Vagina (tissue), 2 donors: ENCODE measurements at regions not wholly inside any gene's neighbourhood (a gene's known extent, or its start where the extent isn't known, plus 50 kb on each side); places are given as distances from the start of the nearest gene placed in this dataset.
"Not testable (repeated sequence)": the region's sequence is repeated elsewhere in the genome, so short reads cannot be mapped to it uniquely, and the experiment has no call there.

Experiments
- POLR2A ChIP-seq, 2 donors: fragments of 450-650 bp; IDR thresholded peaks; one replicate each; pipeline ENCODE4 v1.6.1; 2017; ENCODE audit warnings: antibody characterized with exemption in 2 of 2, mild to moderate bottlenecking in 2 of 2, moderate library complexity in 2 of 2
- TF ChIP-seq, protein P1 (sequence below), 3 experiments: fragments of 450-650 bp in 2 of 3; fragments of 200-600 bp in 1 of 3; sonication (generic) in 1 of 3; IDR thresholded peaks; one replicate each; pipeline ENCODE4 v1.5.1; 2017 to 2019; ENCODE audit warnings: antibody characterized with exemption in 3 of 3, mild to moderate bottlenecking in 2 of 3, moderate library complexity in 2 of 3

GRCh38 chr11:91481875-91482274 lies 742.7 kb upstream of the FAT3 start:
- TF ChIP-seq, protein P1, sequence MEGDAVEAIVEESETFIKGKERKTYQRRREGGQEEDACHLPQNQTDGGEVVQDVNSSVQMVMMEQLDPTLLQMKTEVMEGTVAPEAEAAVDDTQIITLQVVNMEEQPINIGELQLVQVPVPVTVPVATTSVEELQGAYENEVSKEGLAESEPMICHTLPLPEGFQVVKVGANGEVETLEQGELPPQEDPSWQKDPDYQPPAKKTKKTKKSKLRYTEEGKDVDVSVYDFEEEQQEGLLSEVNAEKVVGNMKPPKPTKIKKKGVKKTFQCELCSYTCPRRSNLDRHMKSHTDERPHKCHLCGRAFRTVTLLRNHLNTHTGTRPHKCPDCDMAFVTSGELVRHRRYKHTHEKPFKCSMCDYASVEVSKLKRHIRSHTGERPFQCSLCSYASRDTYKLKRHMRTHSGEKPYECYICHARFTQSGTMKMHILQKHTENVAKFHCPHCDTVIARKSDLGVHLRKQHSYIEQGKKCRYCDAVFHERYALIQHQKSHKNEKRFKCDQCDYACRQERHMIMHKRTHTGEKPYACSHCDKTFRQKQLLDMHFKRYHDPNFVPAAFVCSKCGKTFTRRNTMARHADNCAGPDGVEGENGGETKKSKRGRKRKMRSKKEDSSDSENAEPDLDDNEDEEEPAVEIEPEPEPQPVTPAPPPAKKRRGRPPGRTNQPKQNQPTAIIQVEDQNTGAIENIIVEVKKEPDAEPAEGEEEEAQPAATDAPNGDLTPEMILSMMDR (IDR thresholded peaks at IDR 0.05): not testable (repeated sequence)
- TF ChIP-seq POLR2A (IDR thresholded peaks at IDR 0.05): not testable (repeated sequence)
